ENCODE measurements at regions not wholly inside any gene's neighbourhood (a gene's known extent, or its start where the extent isn't known, plus 50 kb on each side); places are given as distances from the start of the nearest gene placed in this dataset.

GRCh38 chr11:43554148-43554473 is 126.4 kb upstream of the HSD17B12 start:
- TF ChIP-seq CTCF (IDR thresholded peaks at IDR 0.05; ENCODE audit: low read depth, low read length, poor library complexity, severe bottlenecking) = no peak
- TF ChIP-seq EZH2phosphoT487 (IDR thresholded peaks at IDR 0.05; ENCODE audit: borderline replicate concordance, low read length) = no peak

Data from DOHH2 (cell line).